K562 (cell line): ENCODE measurements at regions not wholly inside any gene's neighbourhood (a gene's known extent, or its start where the extent isn't known, plus 50 kb on each side); places are given as distances from the start of the nearest gene placed in this dataset.

Experiments
- ATF6 ChIP-seq: sonication (generic); formaldehyde crosslinking; IDR thresholded peaks from 2 replicates; pipeline ENCODE4 v1.4.0; 2020; ENCODE audit warnings: mild to moderate bottlenecking, missing genetic modification reagents
- ESRRA ChIP-seq: fragments of 450-650 bp; IDR thresholded peaks from 2 replicates; pipeline ENCODE4 v1.6.1; 2014; ENCODE audit warnings: low read depth, mild to moderate bottlenecking, moderate library complexity, borderline replicate concordance
- HMBOX1 ChIP-seq: sonication (generic); IDR thresholded peaks from 2 replicates; pipeline ENCODE4 v1.6.1; 2016
- NFIX ChIP-seq: fragments of 250-450 bp; sonication (Bioruptor Pico); IDR thresholded peaks from 2 replicates; pipeline ENCODE4 v1.4.0; 2020; ENCODE audit warnings: low read depth, mild to moderate bottlenecking, moderate library complexity
- NONO ChIP-seq, 2 experiments: fragments of 200-400 bp in 1 of 2; fragments of 450-650 bp in 1 of 2; formaldehyde crosslinking in 1 of 2; IDR thresholded peaks; 2 replicates each; pipeline ENCODE4 v1.6.1; 2017; ENCODE audit warnings: low read depth in 2 of 2, mild to moderate bottlenecking in 2 of 2, moderate library complexity in 2 of 2, low read length in 1 of 2
- RB1 ChIP-seq: fragments of 450-650 bp; IDR thresholded peaks from 2 replicates; pipeline ENCODE4 v1.6.1; 2017; ENCODE audit warnings: low read depth, mild to moderate bottlenecking
- TEAD4 ChIP-seq, 2 experiments: sonication (generic) in 1 of 2; formaldehyde crosslinking in 1 of 2; IDR thresholded peaks; 2 replicates each; pipeline versions ENCODE4 v1.6.1 to v1.8.0; 2012 to 2022; ENCODE audit warnings: borderline replicate concordance in 1 of 2, inconsistent platforms in 1 of 2, low read length in 1 of 2, mild to moderate bottlenecking in 1 of 2, missing genetic modification reagents in 1 of 2
- ZBTB1 ChIP-seq: sonication (generic); formaldehyde crosslinking; IDR thresholded peaks from 2 replicates; pipeline ENCODE4 v1.8.1; 2023; ENCODE audit warnings: missing genetic modification reagents, low read depth, mild to moderate bottlenecking, borderline replicate concordance
- TF ChIP-seq, protein P1 (sequence below): sonication (generic); formaldehyde crosslinking; IDR thresholded peaks from 2 replicates; pipeline ENCODE4 v1.8.0; 2022; ENCODE audit warnings: mild to moderate bottlenecking, missing genetic modification reagents

GRCh38 chr1:5189384-5189783 lies 535.0 kb downstream of the AJAP1 start (continued):
- TF ChIP-seq ATF6 (CRISPR knock-in tag): no peak
- TF ChIP-seq NONO (IDR thresholded peaks at IDR 0.05; ENCODE audit: low read depth in 2 of 2, low read length in 1 of 2): no peak
- TF ChIP-seq, protein P1, sequence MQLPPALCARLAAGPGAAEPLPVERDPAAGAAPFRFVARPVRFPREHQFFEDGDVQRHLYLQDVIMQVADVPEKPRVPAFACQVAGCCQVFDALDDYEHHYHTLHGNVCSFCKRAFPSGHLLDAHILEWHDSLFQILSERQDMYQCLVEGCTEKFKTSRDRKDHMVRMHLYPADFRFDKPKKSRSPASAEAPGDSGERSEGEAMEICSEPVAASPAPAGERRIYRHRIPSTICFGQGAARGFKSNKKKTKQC: no peak
- TF ChIP-seq TEAD4 (IDR thresholded peaks at IDR 0.05; ENCODE audit: low read length): no peak
- TF ChIP-seq TEAD4 (CRISPR knock-in tag; IDR thresholded peaks at IDR 0.05; ENCODE audit: borderline replicate concordance): no peak
- TF ChIP-seq HMBOX1: no peak
- TF ChIP-seq RB1: no peak
- TF ChIP-seq NFIX (CRISPR knock-in tag): peak; percentile 74
- no peak for TF ChIP-seq ESRRA
- TF ChIP-seq ZBTB1 (CRISPR knock-in tag): no peak
- TF ChIP-seq, all 486 proteins: peak for 2
